ENCODE measurements at regions not wholly inside any gene's neighbourhood (a gene's known extent, or its start where the extent isn't known, plus 50 kb on each side); places are given as distances from the start of the nearest gene placed in this dataset.
A peak's percentile ranks its signal among the peaks of the same experiment; 100 is the strongest.

DNA sequence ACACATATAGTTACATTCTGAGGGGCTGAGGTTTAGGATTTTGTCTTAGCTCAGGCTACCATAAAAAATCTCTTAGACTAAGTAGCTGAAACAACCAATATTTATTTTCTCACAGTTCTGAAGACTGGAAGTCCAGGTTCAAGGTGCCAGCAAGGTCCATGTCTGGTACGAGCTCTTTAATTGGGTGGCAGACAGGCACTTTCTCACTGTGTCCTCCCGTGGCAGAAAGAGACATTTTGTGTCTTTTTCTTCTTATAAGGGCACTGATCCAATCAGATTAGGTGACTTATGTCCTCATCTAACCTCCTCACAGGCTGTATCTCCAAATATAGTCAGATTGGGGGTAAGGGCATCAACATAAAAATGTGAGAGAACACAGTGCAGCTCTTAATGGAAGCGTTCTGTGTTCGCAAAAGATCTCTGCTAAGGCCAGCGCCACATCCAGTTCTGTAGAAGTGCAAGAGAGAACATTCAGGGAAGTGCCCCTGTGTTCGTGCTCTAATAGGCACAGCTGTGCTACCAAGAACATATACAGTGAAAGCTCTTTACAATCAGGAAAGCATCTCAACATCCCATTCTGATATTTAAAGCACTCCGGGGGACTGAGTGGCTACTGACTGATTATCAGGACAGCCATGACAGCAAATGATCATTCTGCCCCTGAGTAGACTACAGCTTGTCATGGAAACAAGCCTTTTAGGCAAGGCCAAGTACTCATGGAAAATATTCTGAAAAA is 819.2 kb downstream of the LIG4 start:
- Histone ChIP-seq H4K20me1 (ENCODE audit: insufficient read depth) (no peaks in the 10 kb centered on the region), H3K27ac (ENCODE audit: low read depth in 2 of 2, low read length in 1 of 2) (peak overlapping the region; percentile 16 to 89; a peak in 3 of 4 replicates), H3K27me3 (ENCODE audit: insufficient read depth) (no peaks in the 10 kb centered on the region), H3K9me2 (no peaks in the 10 kb centered on the region), H3K4me1 (ENCODE audit: control insufficient read depth in 1 of 2, insufficient read depth in 2 of 2, low read depth in 1 of 2, low read length in 1 of 2) (peaks cover 0 to 15% of the 10 kb centered on the region in 2 experiments; a peak in 2 of 4 replicates), H2AFZ (ENCODE audit: low read depth) (no peak overlapping the region), H3K79me2 (ENCODE audit: insufficient read depth) (no peaks in the 10 kb centered on the region), H3K36me3 (replicated peaks in 1 of 2; ENCODE audit: control insufficient read depth in 1 of 2, insufficient read depth in 2 of 2, low read length in 1 of 2) (no peaks in the 10 kb centered on the region), H3K4me2 (peak overlapping the region; percentile 44; the same call in 1 of the 2 replicates), H3F3A (replicated peaks; ENCODE audit: insufficient read depth) (no peaks in the 10 kb centered on the region), H3K9ac (no peak overlapping the region), H3K4me3 (ENCODE audit: low read depth in 2 of 2, low read length in 1 of 2) (no peak overlapping the region), H3K9me3 (no peaks in the 10 kb centered on the region)
- no peak for DNase-seq
- ChIA-PET POLR2A (interaction anchor here (0.7 kb wide), 1 partner anchor 472 kb away, joined by 3 read pairs; no protein-coding TSS in a partner anchor), CTCF (interaction anchor here (1.1 kb wide), 1 partner anchor 153 kb away, joined by 3 read pairs; no protein-coding TSS in a partner anchor)
- WGBS (ENCODE audit: low lambda C conversion rate): 47% methylated on average over 7 of the region's 7 CpGs
- TF ChIP-seq CHD2 (IDR thresholded peaks at IDR 0.05; ENCODE audit: low read length, partially characterized antibody): no peak
- no peak for TF ChIP-seq TCF12 (IDR thresholded peaks at IDR 0.05)
- peak; percentile 70 for TF ChIP-seq GATA2 (CRISPR knock-in tag; IDR thresholded peaks at IDR 0.05)
- TF ChIP-seq, protein P1, sequence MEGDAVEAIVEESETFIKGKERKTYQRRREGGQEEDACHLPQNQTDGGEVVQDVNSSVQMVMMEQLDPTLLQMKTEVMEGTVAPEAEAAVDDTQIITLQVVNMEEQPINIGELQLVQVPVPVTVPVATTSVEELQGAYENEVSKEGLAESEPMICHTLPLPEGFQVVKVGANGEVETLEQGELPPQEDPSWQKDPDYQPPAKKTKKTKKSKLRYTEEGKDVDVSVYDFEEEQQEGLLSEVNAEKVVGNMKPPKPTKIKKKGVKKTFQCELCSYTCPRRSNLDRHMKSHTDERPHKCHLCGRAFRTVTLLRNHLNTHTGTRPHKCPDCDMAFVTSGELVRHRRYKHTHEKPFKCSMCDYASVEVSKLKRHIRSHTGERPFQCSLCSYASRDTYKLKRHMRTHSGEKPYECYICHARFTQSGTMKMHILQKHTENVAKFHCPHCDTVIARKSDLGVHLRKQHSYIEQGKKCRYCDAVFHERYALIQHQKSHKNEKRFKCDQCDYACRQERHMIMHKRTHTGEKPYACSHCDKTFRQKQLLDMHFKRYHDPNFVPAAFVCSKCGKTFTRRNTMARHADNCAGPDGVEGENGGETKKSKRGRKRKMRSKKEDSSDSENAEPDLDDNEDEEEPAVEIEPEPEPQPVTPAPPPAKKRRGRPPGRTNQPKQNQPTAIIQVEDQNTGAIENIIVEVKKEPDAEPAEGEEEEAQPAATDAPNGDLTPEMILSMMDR (IDR thresholded peaks at IDR 0.05): no peak
- TF ChIP-seq MXI1 (IDR thresholded peaks at IDR 0.05; ENCODE audit: low read depth, low read length): no peak

DNA sequence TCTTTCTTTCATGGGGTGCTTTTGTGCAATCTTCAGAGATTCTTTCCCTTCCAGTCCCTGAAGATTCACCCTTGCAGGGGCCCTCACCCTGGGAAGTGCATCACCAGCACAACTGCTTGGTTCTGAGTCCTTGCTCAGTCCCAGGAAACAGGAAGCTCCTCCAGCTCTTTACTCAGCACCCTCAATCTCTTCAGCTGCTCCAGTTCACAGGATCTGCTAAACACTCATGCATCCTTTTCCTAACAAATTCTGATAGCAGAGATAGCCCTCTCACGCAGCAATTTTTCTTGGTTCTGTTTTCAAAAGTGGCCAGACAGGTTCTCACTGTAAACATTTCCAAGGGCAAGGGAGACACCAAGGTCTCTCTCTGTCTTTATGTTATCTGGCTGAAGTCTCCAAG is 823.1 kb downstream of the LIG4 start:
- Histone ChIP-seq H3K27me3 (ENCODE audit: insufficient read depth) (no peaks in the 10 kb centered on the region), H3K9ac (no peak overlapping the region), H3F3A (replicated peaks; ENCODE audit: insufficient read depth) (no peaks in the 10 kb centered on the region), H3K4me3 (ENCODE audit: low read depth in 2 of 2, low read length in 1 of 2) (no peak overlapping the region), H3K4me2 (no peak overlapping the region), H3K79me2 (ENCODE audit: insufficient read depth) (peaks cover 6% of the 10 kb centered on the region; the same call in 1 of the 2 replicates), H3K9me3 (no peaks in the 10 kb centered on the region), H3K36me3 (replicated peaks in 1 of 2; ENCODE audit: control insufficient read depth in 1 of 2, insufficient read depth in 2 of 2, low read length in 1 of 2) (no peaks in the 10 kb centered on the region), H4K20me1 (ENCODE audit: insufficient read depth) (no peaks in the 10 kb centered on the region), H2AFZ (ENCODE audit: low read depth) (no peak overlapping the region), H3K27ac (ENCODE audit: low read depth in 2 of 2, low read length in 1 of 2) (no peak overlapping the region), H3K9me2 (no peaks in the 10 kb centered on the region), H3K4me1 (ENCODE audit: control insufficient read depth in 1 of 2, insufficient read depth in 2 of 2, low read depth in 1 of 2, low read length in 1 of 2) (peaks cover 0 to 18% of the 10 kb centered on the region in 2 experiments; a peak in 2 of 4 replicates)
- WGBS (ENCODE audit: low lambda C conversion rate): 80% methylated on average over 1 of the region's 1 CpG
- CTCF ChIA-PET: interaction anchor here (1.3 kb wide), 1 partner anchor 13 kb away, joined by 3 read pairs; no protein-coding TSS in a partner anchor
- no peak for DNase-seq
- POLR2A ChIA-PET: no interaction called here
- no peak for TF ChIP-seq RXRA (IDR thresholded peaks at IDR 0.05; ENCODE audit: borderline replicate concordance, low read depth)
- TF ChIP-seq, protein P1 (IDR thresholded peaks at IDR 0.05): no peak
- TF ChIP-seq FOSL2 (IDR thresholded peaks at IDR 0.05; ENCODE audit: borderline replicate concordance, low read depth): no peak
- TF ChIP-seq, protein P2, sequence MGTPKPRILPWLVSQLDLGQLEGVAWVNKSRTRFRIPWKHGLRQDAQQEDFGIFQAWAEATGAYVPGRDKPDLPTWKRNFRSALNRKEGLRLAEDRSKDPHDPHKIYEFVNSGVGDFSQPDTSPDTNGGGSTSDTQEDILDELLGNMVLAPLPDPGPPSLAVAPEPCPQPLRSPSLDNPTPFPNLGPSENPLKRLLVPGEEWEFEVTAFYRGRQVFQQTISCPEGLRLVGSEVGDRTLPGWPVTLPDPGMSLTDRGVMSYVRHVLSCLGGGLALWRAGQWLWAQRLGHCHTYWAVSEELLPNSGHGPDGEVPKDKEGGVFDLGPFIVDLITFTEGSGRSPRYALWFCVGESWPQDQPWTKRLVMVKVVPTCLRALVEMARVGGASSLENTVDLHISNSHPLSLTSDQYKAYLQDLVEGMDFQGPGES (IDR thresholded peaks at IDR 0.05; ENCODE audit: low read depth, low read length): no peak
- no peak for TF ChIP-seq CHD2 (IDR thresholded peaks at IDR 0.05; ENCODE audit: low read length, partially characterized antibody)
- TF ChIP-seq POLR2AphosphoS5 (IDR thresholded peaks at IDR 0.05; ENCODE audit: low read depth, low read length): no peak
- no peak for TF ChIP-seq FOXM1 (IDR thresholded peaks at IDR 0.05; ENCODE audit: low read depth)
- no peak for TF ChIP-seq NRF1 (IDR thresholded peaks at IDR 0.05; ENCODE audit: low read depth, low read length)
- no peak for TF ChIP-seq RAD21 (IDR thresholded peaks at IDR 0.05; ENCODE audit: low read length)
- no peak for TF ChIP-seq RCOR1 (IDR thresholded peaks at IDR 0.05; ENCODE audit: low read length)
